GM12892 (cell line): ENCODE measurements at regions not wholly inside any gene's neighbourhood (a gene's known extent, or its start where the extent isn't known, plus 50 kb on each side); places are given as distances from the start of the nearest gene placed in this dataset.
"Not testable (repeated sequence)": the region's sequence is repeated elsewhere in the genome, so short reads cannot be mapped to it uniquely, and the experiment has no call there.

Source experiments
- DNase-seq: peaks from one replicate; pipeline ENCODE4 v3.0.0; 2011; ENCODE audit not compliant: insufficient read length
- FAIRE-seq: peaks from 2 replicates; lab custom pipeline; 2011; peaks lifted over from hg19 to GRCh38; lab: Jason Lieb, UNC
- POLR2A ChIP-seq: IDR thresholded peaks from 2 replicates; pipeline ENCODE4 v1.6.1; 2011; ENCODE audit warnings: low read depth, low read length, control low read depth
- POLR2AphosphoS5 ChIP-seq: IDR thresholded peaks from 2 replicates; pipeline ENCODE4 v1.6.1; 2011; ENCODE audit warnings: low read depth, low read length, control low read depth
- TAF1 ChIP-seq: IDR thresholded peaks from 2 replicates; pipeline ENCODE4 v1.6.1; 2011; ENCODE audit warnings: low read depth, mild to moderate bottlenecking, control low read depth, low read length, borderline replicate concordance

GRCh38 chr6:85944776-85945175 lies 302.1 kb upstream of the SYNCRIP start:
- no peak for TF ChIP-seq TAF1
- no peak for TF ChIP-seq POLR2A
- TF ChIP-seq POLR2AphosphoS5: no peak
- FAIRE-seq (no peak), DNase-seq (no peak)

GRCh38 chr6:85942844-85943243 lies 300.2 kb upstream of the SYNCRIP start:
- DNase-seq (no peak), FAIRE-seq (no peak)
- TF ChIP-seq POLR2AphosphoS5: no peak
- TF ChIP-seq POLR2A: no peak
- no peak for TF ChIP-seq TAF1

GRCh38 chr6:85936916-85937315 lies 294.2 kb upstream of the SYNCRIP start:
- TF ChIP-seq TAF1 (no peak), POLR2A (no peak), POLR2AphosphoS5 (no peak)
- FAIRE-seq (no peak), DNase-seq (no peak)

GRCh38 chr6:85923013-85923430 lies 280.3 kb upstream of the SYNCRIP start:
- DNase-seq: no peak
- no peak for TF ChIP-seq POLR2AphosphoS5
- FAIRE-seq: peak; percentile 92

GRCh38 chr6:85920782-85921181 lies 278.1 kb upstream of the SYNCRIP start:
- no peak for TF ChIP-seq POLR2A
- no peak for TF ChIP-seq POLR2AphosphoS5
- no peak for TF ChIP-seq TAF1
- DNase-seq (no peak), FAIRE-seq (no peak)

GRCh38 chr6:85917522-85917921 lies 274.8 kb upstream of the SYNCRIP start:
- TF ChIP-seq POLR2AphosphoS5: no peak
- TF ChIP-seq TAF1: no peak
- TF ChIP-seq POLR2A: no peak
- FAIRE-seq (no peak), DNase-seq (no peak)

- DNase-seq: no peak
- FAIRE-seq: no peak
Observed at GRCh38 chr6:85913001-85913400, 270.3 kb upstream of the SYNCRIP start.

GRCh38 chr6:85912582-85912981 lies 269.9 kb upstream of the SYNCRIP start:
- TF ChIP-seq POLR2A (no peak), POLR2AphosphoS5 (no peak), TAF1 (no peak)
- no peak for DNase-seq
- FAIRE-seq: no peak

More at GRCh38 chr6:85913001-85913400, 270.3 kb upstream of the SYNCRIP start:
- TF ChIP-seq POLR2AphosphoS5 (no peak), POLR2A (no peak), TAF1 (no peak)

- no peak for TF ChIP-seq POLR2A
- no peak for TF ChIP-seq POLR2AphosphoS5
- no peak for TF ChIP-seq TAF1
- DNase-seq (no peak), FAIRE-seq (no peak)
Observed at GRCh38 chr6:85911067-85911466, 268.4 kb upstream of the SYNCRIP start.

- not testable (repeated sequence) for FAIRE-seq, DNase-seq
Observed at GRCh38 chr6:85908120-85908519, 265.4 kb upstream of the SYNCRIP start.

GRCh38 chr6:85892346-85892745 lies 249.7 kb upstream of the SYNCRIP start:
- TF ChIP-seq POLR2A (no peak), TAF1 (no peak), POLR2AphosphoS5 (no peak)
- no peak for DNase-seq
- FAIRE-seq: no peak

GRCh38 chr6:85887461-85887860 lies 244.8 kb upstream of the SYNCRIP start:
- FAIRE-seq (no peak), DNase-seq (no peak)
- TF ChIP-seq POLR2AphosphoS5: no peak
- no peak for TF ChIP-seq TAF1
- no peak for TF ChIP-seq POLR2A

GRCh38 chr6:85868685-85869084 lies 226.0 kb upstream of the SYNCRIP start:
- TF ChIP-seq TAF1 (no peak), POLR2AphosphoS5 (no peak), POLR2A (no peak)
- DNase-seq: no peak
- FAIRE-seq: no peak
